H9 (cell line): ENCODE measurements at regions not wholly inside any gene's neighbourhood (a gene's known extent, or its start where the extent isn't known, plus 50 kb on each side); places are given as distances from the start of the nearest gene placed in this dataset.

Experiments used
- DNase-seq: peaks from one replicate; pipeline ENCODE4 v3.0.0-alpha.2; 2017
- H2AFZ ChIP-seq: one replicate; pipeline ENCODE4 v1.6.1; 2013; ENCODE audit warnings: mild to moderate bottlenecking, low read length, control low read depth, moderate library complexity
- H2AK5ac ChIP-seq: 2 replicates; pipeline ENCODE4 v1.6.1; 2013; ENCODE audit warnings: low read length, control low read depth, mixed read lengths; ENCODE audit not compliant: insufficient read length
- H2BK120ac ChIP-seq: one replicate; pipeline ENCODE4 v1.6.1; 2013; ENCODE audit warnings: low read depth, mild to moderate bottlenecking, low read length, control low read depth, inconsistent platforms; ENCODE audit not compliant: poor library complexity, severe bottlenecking
- H2BK12ac ChIP-seq: 2 replicates; pipeline ENCODE4 v1.6.1; 2013; ENCODE audit warnings: low read length, control low read depth, mixed read lengths, low read depth; ENCODE audit not compliant: insufficient read length
- H2BK15ac ChIP-seq: 2 replicates; pipeline ENCODE4 v1.6.1; 2013; ENCODE audit warnings: low read depth, low read length, control low read depth
- H2BK20ac ChIP-seq: one replicate; pipeline ENCODE4 v1.6.1; 2013; ENCODE audit warnings: low read depth, mild to moderate bottlenecking, low read length, control low read depth, inconsistent platforms; ENCODE audit not compliant: poor library complexity, severe bottlenecking
- H2BK5ac ChIP-seq: 2 replicates; pipeline ENCODE4 v1.6.1; 2013; ENCODE audit warnings: low read length, control low read depth, mixed read lengths; ENCODE audit not compliant: insufficient read length
- H3K14ac ChIP-seq: 2 replicates; pipeline ENCODE4 v1.6.1; 2013; ENCODE audit warnings: low read length, control low read depth; ENCODE audit not compliant: insufficient read depth
- H3K18ac ChIP-seq: 2 replicates; pipeline ENCODE4 v1.6.1; 2013; ENCODE audit warnings: low read depth, mild to moderate bottlenecking, mixed read lengths, low read length, control low read depth; ENCODE audit not compliant: insufficient read length
- H3K23ac ChIP-seq: 2 replicates; pipeline ENCODE4 v1.6.1; 2013; ENCODE audit warnings: low read length, control low read depth, mixed read lengths, low read depth; ENCODE audit not compliant: insufficient read length
- H3K23me2 ChIP-seq: 2 replicates; pipeline ENCODE4 v1.6.1; 2013; ENCODE audit warnings: low read depth, mild to moderate bottlenecking, mixed read lengths, low read length, control low read depth; ENCODE audit not compliant: insufficient read length, poor library complexity, severe bottlenecking
- H3K27ac ChIP-seq: 2 replicates; pipeline ENCODE4 v1.5.1; 2013; ENCODE audit warnings: low read length, control low read depth, mixed read lengths, low read depth; ENCODE audit not compliant: insufficient read length
- H3K27me3 ChIP-seq: 2 replicates; pipeline ENCODE4 v1.6.1; 2013; ENCODE audit warnings: low read length, control low read depth, inconsistent platforms; ENCODE audit not compliant: insufficient read depth
- H3K4ac ChIP-seq: 2 replicates; pipeline ENCODE4 v1.6.1; 2013; ENCODE audit warnings: low read depth, mild to moderate bottlenecking, control low read depth, inconsistent platforms, low read length, moderate library complexity
- H3K4me1 ChIP-seq: 2 replicates; pipeline ENCODE4 v1.6.1; 2013; ENCODE audit warnings: low read length, control low read depth, inconsistent platforms; ENCODE audit not compliant: insufficient read depth
- H3K4me2 ChIP-seq: 2 replicates; pipeline ENCODE4 v1.6.1; 2013; ENCODE audit warnings: low read length, control low read depth, mixed read lengths; ENCODE audit not compliant: insufficient read length, insufficient read depth
- H3K56ac ChIP-seq: 2 replicates; pipeline ENCODE4 v1.6.1; 2013; ENCODE audit warnings: low read depth, mild to moderate bottlenecking, mixed read lengths, low read length, control low read depth; ENCODE audit not compliant: insufficient read length
- H3K79me1 ChIP-seq: 2 replicates; pipeline ENCODE4 v1.6.1; 2013; ENCODE audit warnings: low read depth, mild to moderate bottlenecking, moderate library complexity, low read length, control low read depth, inconsistent platforms; ENCODE audit not compliant: insufficient read depth, poor library complexity, severe bottlenecking
- H3K79me2 ChIP-seq: 2 replicates; pipeline ENCODE4 v1.6.1; 2013; ENCODE audit warnings: low read length, control low read depth, inconsistent platforms; ENCODE audit not compliant: insufficient read depth
- H3K9ac ChIP-seq: 2 replicates; pipeline ENCODE4 v1.6.1; 2013; ENCODE audit warnings: low read length, control low read depth, mixed read lengths; ENCODE audit not compliant: insufficient read length; ENCODE audit errors: extremely low read depth
- H3K9me3 ChIP-seq: one replicate; pipeline ENCODE4 v1.6.1; 2013; ENCODE audit warnings: low read depth, low read length, inconsistent platforms; ENCODE audit not compliant: control insufficient read depth
- H3T11ph ChIP-seq: one replicate; pipeline ENCODE4 v1.6.1; 2013; ENCODE audit warnings: mild to moderate bottlenecking, low read length, control low read depth, inconsistent platforms
- H4K20me1 ChIP-seq: one replicate; pipeline ENCODE4 v1.6.1; 2013; ENCODE audit not compliant: control insufficient read depth, insufficient read length, insufficient read depth
- H4K5ac ChIP-seq: 2 replicates; pipeline ENCODE4 v1.6.1; 2013; ENCODE audit warnings: low read depth, mild to moderate bottlenecking, mixed read lengths, low read length, control low read depth; ENCODE audit not compliant: insufficient read length
- H4K8ac ChIP-seq: replicated peaks from 2 replicates; pipeline ENCODE4 v1.6.1; 2013; ENCODE audit warnings: low read length, control low read depth, mixed read lengths, low read depth; ENCODE audit not compliant: insufficient read length
- H4K91ac ChIP-seq: 2 replicates; pipeline ENCODE4 v1.6.1; 2013; ENCODE audit warnings: low read depth, mild to moderate bottlenecking, moderate library complexity, mixed read lengths, low read length, control low read depth; ENCODE audit not compliant: insufficient read length
- H3K27ac Mint-ChIP-seq, 3 experiments: 2 replicates in 2 of 3; 3 replicates in 1 of 3; pipeline ENCODE4 v1.8.0; 2020 to 2021; ENCODE audit warnings: mixed read lengths in 3 of 3, mild to moderate bottlenecking in 1 of 3, moderate library complexity in 1 of 3
- H3K27me3 Mint-ChIP-seq: 2 replicates; pipeline ENCODE4 v1.8.0; 2021; ENCODE audit warnings: low read depth, mild to moderate bottlenecking, moderate library complexity, mixed read lengths
- H3K36me3 Mint-ChIP-seq, 3 experiments: 2 replicates in 2 of 3; 3 replicates in 1 of 3; pipeline ENCODE4 v1.8.0; 2020 to 2021; ENCODE audit warnings: low read depth in 3 of 3, mixed read lengths in 3 of 3; ENCODE audit not compliant: insufficient read depth in 1 of 3
- H3K4me1 Mint-ChIP-seq, 2 experiments: 2 replicates each; pipeline ENCODE4 v1.8.0; 2020; ENCODE audit warnings: mixed read lengths in 2 of 2
- H3K4me3 Mint-ChIP-seq, 2 experiments: 2 replicates in 1 of 2; 3 replicates in 1 of 2; pipeline ENCODE4 v1.8.0; 2020 to 2021; ENCODE audit warnings: mild to moderate bottlenecking in 2 of 2, mixed read lengths in 2 of 2, moderate library complexity in 1 of 2
- H3K9me3 Mint-ChIP-seq, 2 experiments: 2 replicates in 1 of 2; 3 replicates in 1 of 2; pipeline ENCODE4 v1.8.0; 2020; ENCODE audit warnings: mild to moderate bottlenecking in 2 of 2, mixed read lengths in 2 of 2, moderate library complexity in 1 of 2
- WGBS: extraction: QIAGEN DNeasy Blood & Tissue Kit; methylation state at CpG from one replicate; pipeline ENCODE4 v1.1.7; 2013; ENCODE audit warnings: missing lambda C conversion rate, low lambda C conversion rate, mixed read lengths; ENCODE audit not compliant: insufficient read length; ENCODE audit errors: extremely low coverage; 5-methylcytosine and 5-hydroxymethylcytosine counted together
- TF ChIP-seq, protein P1 (sequence below): fragments of 200-600 bp; sonication (generic); conservative IDR thresholded peaks from 3 replicates; pipeline ENCODE4 v1.8.0; 2021; ENCODE audit warnings: antibody characterized with exemption, mild to moderate bottlenecking

DNA sequence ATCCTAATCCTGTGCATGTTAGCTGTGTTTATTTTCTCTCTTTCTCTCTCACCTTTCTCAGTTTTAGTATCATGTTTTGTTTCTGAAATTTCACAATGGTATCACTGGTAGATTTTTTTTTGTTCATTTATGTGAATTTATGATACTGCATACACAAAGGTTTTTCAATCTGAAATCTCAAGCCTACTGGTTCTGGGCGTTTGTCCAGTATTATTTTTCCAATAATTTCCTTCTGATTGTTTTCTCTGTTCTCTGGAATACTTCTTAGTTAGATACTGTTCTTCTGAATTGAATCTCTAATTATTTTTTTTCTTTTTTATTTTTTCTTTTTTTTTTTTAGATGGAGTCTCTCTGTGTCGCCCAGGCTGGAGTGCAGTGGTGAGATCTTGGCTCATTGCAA is 96.2 kb upstream of the TMEM72 start:
- peaks cover 13 to 17% of the 10 kb centered on the region in 2 experiments for H3K4me1 Mint-ChIP-seq

More for the DNA sequence above, 96.2 kb upstream of the TMEM72 start:
- DNase-seq, result no peak
- Histone ChIP-seq H4K20me1 (no peaks in the 10 kb centered on the region), H3K14ac (no peak overlapping the region), H3T11ph (no peak overlapping the region), H2BK20ac (no peak overlapping the region), H2BK5ac (no peak overlapping the region), H2AFZ (no peak overlapping the region), H3K79me2 (no peaks in the 10 kb centered on the region), H3K56ac (no peak overlapping the region), H3K79me1 (no peaks in the 10 kb centered on the region), H3K27me3 (no peaks in the 10 kb centered on the region), H3K9me3 (no peaks in the 10 kb centered on the region), H3K4me2 (no peak overlapping the region), H3K18ac (no peak overlapping the region), H3K9ac (no peak overlapping the region), H3K4me1 (peaks cover 2% of the 10 kb centered on the region), H4K5ac (no peak overlapping the region), H4K8ac (no peak overlapping the region), H3K23me2 (no peaks in the 10 kb centered on the region), H2BK12ac (no peak overlapping the region), H3K27ac (no peak overlapping the region), H2AK5ac (no peak overlapping the region), H4K91ac (no peak overlapping the region), H3K4ac (no peak overlapping the region), H2BK15ac (no peak overlapping the region), H3K23ac (no peak overlapping the region), H2BK120ac (no peak overlapping the region)
- Mint-ChIP-seq H3K36me3 (peaks cover 0 to 3% (median 0%) of the 10 kb centered on the region in 3 experiments; a peak in 2 of 7 replicates), H3K9me3 (peaks cover 0 to 3% of the 10 kb centered on the region in 2 experiments; a peak in 1 of 5 replicates), H3K27ac (no peak overlapping the region), H3K4me3 (no peak overlapping the region), H3K27me3 (peaks cover 5% of the 10 kb centered on the region)
- TF ChIP-seq, protein P1, sequence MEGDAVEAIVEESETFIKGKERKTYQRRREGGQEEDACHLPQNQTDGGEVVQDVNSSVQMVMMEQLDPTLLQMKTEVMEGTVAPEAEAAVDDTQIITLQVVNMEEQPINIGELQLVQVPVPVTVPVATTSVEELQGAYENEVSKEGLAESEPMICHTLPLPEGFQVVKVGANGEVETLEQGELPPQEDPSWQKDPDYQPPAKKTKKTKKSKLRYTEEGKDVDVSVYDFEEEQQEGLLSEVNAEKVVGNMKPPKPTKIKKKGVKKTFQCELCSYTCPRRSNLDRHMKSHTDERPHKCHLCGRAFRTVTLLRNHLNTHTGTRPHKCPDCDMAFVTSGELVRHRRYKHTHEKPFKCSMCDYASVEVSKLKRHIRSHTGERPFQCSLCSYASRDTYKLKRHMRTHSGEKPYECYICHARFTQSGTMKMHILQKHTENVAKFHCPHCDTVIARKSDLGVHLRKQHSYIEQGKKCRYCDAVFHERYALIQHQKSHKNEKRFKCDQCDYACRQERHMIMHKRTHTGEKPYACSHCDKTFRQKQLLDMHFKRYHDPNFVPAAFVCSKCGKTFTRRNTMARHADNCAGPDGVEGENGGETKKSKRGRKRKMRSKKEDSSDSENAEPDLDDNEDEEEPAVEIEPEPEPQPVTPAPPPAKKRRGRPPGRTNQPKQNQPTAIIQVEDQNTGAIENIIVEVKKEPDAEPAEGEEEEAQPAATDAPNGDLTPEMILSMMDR, result no peak
- WGBS, result no CpG with 5 or more reads among the region's 2 CpGs
